H1 (cell line): ENCODE measurements at regions not wholly inside any gene's neighbourhood (a gene's known extent, or its start where the extent isn't known, plus 50 kb on each side); places are given as distances from the start of the nearest gene placed in this dataset.

Experiments used
- CTCF ChIA-PET: fragments of 300-600 bp; sonication (Branson Sonifier 250); formaldehyde crosslinking; loops from one replicate; lab custom pipeline; 2021; ENCODE audit not compliant: partially characterized antibody; lab: Charles Lee
- POLR2A ChIA-PET: fragments of 300-600 bp; sonication (Branson Sonifier 250); formaldehyde crosslinking; loops from one replicate; lab custom pipeline; 2021; ENCODE audit warnings: inconsistent platforms; ENCODE audit not compliant: partially characterized antibody; lab: Charles Lee
- DNase-seq, 2 experiments: peaks; one replicate each; pipeline versions ENCODE4 v3.0.0 to v3.0.0-alpha.2; 2010 to 2022; ENCODE audit warnings: low spot score in 2 of 2, low read depth in 1 of 2, mixed read lengths in 1 of 2
- FAIRE-seq: peaks from 2 replicates; lab custom pipeline; 2011; peaks lifted over from hg19 to GRCh38; lab: Jason Lieb, UNC
- H2AFZ ChIP-seq: 2 replicates; pipeline ENCODE4 v1.8.1; 2012; ENCODE audit warnings: low read length, inconsistent platforms
- H2AK5ac ChIP-seq: 2 replicates; pipeline ENCODE4 v1.6.1; 2013; ENCODE audit warnings: low read depth, low read length
- H2BK120ac ChIP-seq: replicated peaks from 2 replicates; pipeline ENCODE3; 2013; ENCODE audit warnings: low read depth, low read length, inconsistent platforms
- H2BK12ac ChIP-seq: 2 replicates; pipeline ENCODE4 v1.6.1; 2013; ENCODE audit warnings: low read depth, low read length
- H2BK15ac ChIP-seq: 2 replicates; pipeline ENCODE4 v1.6.1; 2013; ENCODE audit warnings: low read length
- H2BK20ac ChIP-seq: 2 replicates; pipeline ENCODE4 v1.6.1; 2013; ENCODE audit warnings: low read length
- H2BK5ac ChIP-seq: 2 replicates; pipeline ENCODE4 v1.6.1; 2013; ENCODE audit warnings: low read depth, low read length
- H3K14ac ChIP-seq: 2 replicates; pipeline ENCODE4 v1.6.1; 2013; ENCODE audit warnings: inconsistent platforms; ENCODE audit not compliant: insufficient read length
- H3K18ac ChIP-seq: 2 replicates; pipeline ENCODE4 v1.6.1; 2013; ENCODE audit warnings: low read length; ENCODE audit errors: extremely low read depth
- H3K23ac ChIP-seq: 2 replicates; pipeline ENCODE4 v1.6.1; 2013; ENCODE audit warnings: inconsistent platforms; ENCODE audit not compliant: insufficient read length
- H3K23me2 ChIP-seq: 2 replicates; pipeline ENCODE4 v1.6.1; 2013; ENCODE audit warnings: low read depth, low read length
- H3K27ac ChIP-seq: 2 replicates; pipeline ENCODE4 v1.6.1; 2011; ENCODE audit warnings: low read depth, low read length, inconsistent platforms
- H3K27me3 ChIP-seq, 4 experiments: replicated peaks in 1 of 4; 1 replicate in 1 of 4; 2 replicates in 3 of 4; pipeline versions ENCODE4 v1.6.1 to v1.8.1; 2011 to 2013; ENCODE audit warnings: low read length in 3 of 4, mild to moderate bottlenecking in 3 of 4, inconsistent platforms in 2 of 4, mixed read lengths in 2 of 4, moderate library complexity in 1 of 4; ENCODE audit not compliant: control insufficient read depth in 3 of 4, insufficient read depth in 3 of 4; ENCODE audit errors: extremely low read depth in 1 of 4
- H3K36me3 ChIP-seq, 4 experiments: 2 replicates each; pipeline versions ENCODE4 v1.6.1 to v1.8.1; 2011 to 2013; ENCODE audit warnings: mild to moderate bottlenecking in 4 of 4, low read length in 3 of 4, moderate library complexity in 2 of 4, control low read depth in 1 of 4, inconsistent platforms in 1 of 4; ENCODE audit not compliant: insufficient read depth in 4 of 4, control insufficient read depth in 2 of 4
- H3K4ac ChIP-seq: replicated peaks from 2 replicates; pipeline ENCODE3; 2013; ENCODE audit warnings: low read length, low read depth, mixed read lengths, inconsistent platforms; ENCODE audit not compliant: insufficient read length
- H3K4me1 ChIP-seq, 4 experiments: replicated peaks in 1 of 4; 1 replicate in 1 of 4; 2 replicates in 3 of 4; pipeline versions ENCODE4 v1.6.1 to v1.8.1; 2011 to 2013; ENCODE audit warnings: low read length in 3 of 4, inconsistent platforms in 2 of 4, mixed read lengths in 1 of 4; ENCODE audit not compliant: insufficient read depth in 4 of 4, control insufficient read depth in 3 of 4
- H3K4me2 ChIP-seq, 2 experiments: 2 replicates each; pipeline versions ENCODE4 v1.6.1 to v1.8.1; 2011 to 2013; ENCODE audit warnings: low read depth in 2 of 2, low read length in 2 of 2, control low read depth in 1 of 2, inconsistent platforms in 1 of 2, mild to moderate bottlenecking in 1 of 2; ENCODE audit not compliant: insufficient read depth in 1 of 2
- H3K4me3 ChIP-seq, 4 experiments: fragments of 200-600, 300-600 bp in 1 of 4; sonication (generic), shearing (Covaris generic), sonication (Bioruptor Twin) in 1 of 4; 2 replicates each; pipeline versions ENCODE4 v1.5.1 to v1.8.1; 2011 to 2016; ENCODE audit warnings: low read length in 4 of 4, low read depth in 3 of 4, control low read depth in 2 of 4, inconsistent platforms in 2 of 4, mild to moderate bottlenecking in 2 of 4, mixed read lengths in 1 of 4, moderate library complexity in 1 of 4; ENCODE audit not compliant: insufficient read depth in 2 of 4; ENCODE audit errors: extremely low read depth in 1 of 4
- H3K56ac ChIP-seq: replicated peaks from 2 replicates; pipeline ENCODE3; 2013; ENCODE audit warnings: low read depth, mild to moderate bottlenecking, mixed read lengths, low read length, inconsistent platforms; ENCODE audit not compliant: insufficient read length
- H3K79me1 ChIP-seq: 2 replicates; pipeline ENCODE4 v1.6.1; 2013; ENCODE audit warnings: low read depth, low read length, control low read depth
- H3K79me2 ChIP-seq, 2 experiments: 2 replicates each; pipeline versions ENCODE4 v1.6.1 to v1.8.1; 2012 to 2013; ENCODE audit warnings: low read length in 2 of 2, mild to moderate bottlenecking in 2 of 2, inconsistent platforms in 1 of 2; ENCODE audit not compliant: insufficient read depth in 2 of 2, control insufficient read depth in 1 of 2
- H3K9ac ChIP-seq, 4 experiments: replicated peaks in 1 of 4; 1 replicate in 1 of 4; 2 replicates in 3 of 4; pipeline versions ENCODE4 v1.6.1 to v1.8.1; 2011 to 2013; ENCODE audit warnings: low read depth in 3 of 4, low read length in 3 of 4, control low read depth in 2 of 4, mild to moderate bottlenecking in 2 of 4, moderate library complexity in 2 of 4, inconsistent platforms in 1 of 4; ENCODE audit errors: extremely low read depth in 1 of 4
- H3K9me3 ChIP-seq, 2 experiments: 2 replicates each; pipeline versions ENCODE4 v1.6.1 to v1.8.1; 2012 to 2013; ENCODE audit warnings: mild to moderate bottlenecking in 2 of 2, moderate library complexity in 2 of 2, control low read depth in 1 of 2, inconsistent platforms in 1 of 2, low read depth in 1 of 2, low read length in 1 of 2, mixed read lengths in 1 of 2; ENCODE audit not compliant: insufficient read depth in 2 of 2
- H4K20me1 ChIP-seq, 2 experiments: replicated peaks in 1 of 2; 2 replicates each; pipeline versions ENCODE3 to v1.8.1; 2011 to 2013; ENCODE audit warnings: inconsistent platforms in 2 of 2, low read length in 2 of 2, mild to moderate bottlenecking in 1 of 2; ENCODE audit not compliant: insufficient read depth in 2 of 2, control insufficient read depth in 1 of 2
- H4K5ac ChIP-seq: 2 replicates; pipeline ENCODE4 v1.6.1; 2013; ENCODE audit warnings: low read length, low read depth, mixed read lengths, inconsistent platforms; ENCODE audit not compliant: insufficient read length
- H4K8ac ChIP-seq: 2 replicates; pipeline ENCODE4 v1.8.0; 2013; ENCODE audit warnings: mild to moderate bottlenecking, moderate library complexity, low read length, inconsistent platforms; ENCODE audit not compliant: insufficient read depth; ENCODE audit errors: extremely low read depth
- H4K91ac ChIP-seq: replicated peaks from 2 replicates; pipeline ENCODE3; 2013; ENCODE audit warnings: low read length, mixed read lengths, inconsistent platforms; ENCODE audit not compliant: insufficient read length
- ATF3 ChIP-seq: IDR thresholded peaks from 2 replicates; pipeline ENCODE4 v1.6.1; 2011; ENCODE audit warnings: low read depth, mild to moderate bottlenecking, low read length; ENCODE audit not compliant: insufficient read depth
- CTCF ChIP-seq, 3 experiments: IDR thresholded peaks; 1 replicate in 2 of 3; 2 replicates in 1 of 3; pipeline versions ENCODE4 v1.5.1 to v1.6.1; 2011; ENCODE audit warnings: low read length in 3 of 3, mild to moderate bottlenecking in 3 of 3, inconsistent platforms in 2 of 3, low read depth in 1 of 3, moderate library complexity in 1 of 3; ENCODE audit not compliant: insufficient read depth in 1 of 3; ENCODE audit errors: control extremely low read depth in 1 of 3
- E2F6 ChIP-seq: IDR thresholded peaks from 2 replicates; pipeline ENCODE4 v1.6.1; 2012; ENCODE audit warnings: inconsistent platforms
- RAD21 ChIP-seq, 2 experiments: IDR thresholded peaks in 1 of 2; conservative IDR thresholded peaks in 1 of 2; 2 replicates each; pipeline ENCODE4 v1.6.1; 2011; ENCODE audit warnings: low read depth in 2 of 2, low read length in 2 of 2, improper control_type of control experiment in 1 of 2, inconsistent platforms in 1 of 2, mild to moderate bottlenecking in 1 of 2, moderate library complexity in 1 of 2
- RNF2 ChIP-seq: fragments of 200-900, 300-1000 bp; sonication (generic); IDR thresholded peaks from 2 replicates; pipeline ENCODE4 v1.7.1; 2016; ENCODE audit warnings: borderline replicate concordance, low read depth, mild to moderate bottlenecking, antibody characterized with exemption, low read length; ENCODE audit not compliant: poor library complexity, severe bottlenecking; ENCODE audit errors: missing control alignments
- SIX5 ChIP-seq: IDR thresholded peaks from 2 replicates; pipeline ENCODE4 v1.6.1; 2011; ENCODE audit warnings: mild to moderate bottlenecking, low read depth, low read length
- SP1 ChIP-seq: IDR thresholded peaks from 2 replicates; pipeline ENCODE4 v1.6.1; 2011; ENCODE audit warnings: low read depth, low read length
- TAF1 ChIP-seq: IDR thresholded peaks from 2 replicates; pipeline ENCODE4 v1.6.1; 2011; ENCODE audit warnings: mild to moderate bottlenecking, low read depth, low read length
- TAF7 ChIP-seq: optimal IDR thresholded peaks from 2 replicates; pipeline ENCODE3; 2011; ENCODE audit warnings: low read depth, mild to moderate bottlenecking, inconsistent platforms, low read length, moderate library complexity, borderline replicate concordance
- WGBS, 2 experiments: shearing (Covaris generic) in 1 of 2; methylation state at CpG; one replicate each; pipeline versions ENCODE4 v1.1.6 to v1.1.7; 2013 to 2015; ENCODE audit warnings: low lambda C conversion rate in 2 of 2, mixed read lengths in 2 of 2, inconsistent platforms in 1 of 2, low coverage in 1 of 2, missing lambda C conversion rate in 1 of 2; ENCODE audit not compliant: insufficient replicate concordance in 2 of 2, insufficient coverage in 1 of 2, insufficient read length in 1 of 2; ENCODE audit errors: extremely low coverage in 1 of 2, missing lambda C conversion rate in 1 of 2; 5-methylcytosine and 5-hydroxymethylcytosine counted together

GRCh38 chrX:140172401-140172800 is 207.1 kb upstream of the CXorf66 start:
- no peak overlapping the region for H3K14ac ChIP-seq
- FAIRE-seq (no peak), DNase-seq (no peak)
- WGBS, 2 experiments: 100% methylated on average over 2 of the region's 2 CpGs; no CpG with 5 or more reads in 1 of the 2 experiments
- H3K4me1 ChIP-seq: no peaks in the 10 kb centered on the region
- no peaks in the 10 kb centered on the region for H3K23me2 ChIP-seq
- no peak overlapping the region for H2BK5ac ChIP-seq
- no peak overlapping the region for H3K18ac ChIP-seq
- no peak overlapping the region for H4K91ac ChIP-seq
- H4K8ac ChIP-seq: no peak overlapping the region
- H3K4me2 ChIP-seq: no peak overlapping the region
- no peak overlapping the region for H4K5ac ChIP-seq
- no peak overlapping the region for H2AFZ ChIP-seq
- no peak overlapping the region for H3K27ac ChIP-seq
- H3K4ac ChIP-seq: no peak overlapping the region
- CTCF ChIA-PET: no interaction called here
- no peak overlapping the region for H3K23ac ChIP-seq
- no peaks in the 10 kb centered on the region for H3K79me1 ChIP-seq
- no peak overlapping the region for H2BK120ac ChIP-seq
- H3K9ac ChIP-seq: no peak overlapping the region
- no peaks in the 10 kb centered on the region for H4K20me1 ChIP-seq
- H3K4me3 ChIP-seq: no peak overlapping the region
- H2BK12ac ChIP-seq: no peak overlapping the region
- H3K27me3 ChIP-seq: no peaks in the 10 kb centered on the region
- no peak overlapping the region for H2AK5ac ChIP-seq
- no peak overlapping the region for H2BK15ac ChIP-seq
- no peaks in the 10 kb centered on the region for H3K79me2 ChIP-seq
- POLR2A ChIA-PET: no interaction called here
- no peak overlapping the region for H3K56ac ChIP-seq
- peaks cover 0 to 15% of the 10 kb centered on the region in 2 experiments; a peak in 2 of 4 replicates for H3K9me3 ChIP-seq
- H2BK20ac ChIP-seq: no peak overlapping the region
- no peaks in the 10 kb centered on the region for H3K36me3 ChIP-seq
- no peak for TF ChIP-seq SP1
- TF ChIP-seq CTCF (IDR thresholded peaks at IDR 0.05; ENCODE audit: control extremely low read depth in 1 of 3, insufficient read depth in 1 of 3, low read depth in 1 of 3, low read length in 3 of 3): no peak
- TF ChIP-seq RAD21 (IDR thresholded peaks at IDR 0.05 in 1 of 2, conservative IDR thresholded peaks at IDR 0.05 in 1 of 2; ENCODE audit: low read depth in 2 of 2, low read length in 2 of 2): no peak
- TF ChIP-seq SIX5: no peak
- no peak for TF ChIP-seq E2F6
- TF ChIP-seq TAF1: no peak
- no peak for TF ChIP-seq TAF7
- no peak for TF ChIP-seq RNF2
- TF ChIP-seq ATF3: no peak
